A673 (cell line): ENCODE measurements at regions not wholly inside any gene's neighbourhood (a gene's known extent, or its start where the extent isn't known, plus 50 kb on each side); places are given as distances from the start of the nearest gene placed in this dataset.

Experiments
- CTCF ChIP-seq: fragments of 300-800, 200-600 bp; sonication (generic); conservative IDR thresholded peaks from 2 replicates; pipeline ENCODE4 v1.5.1; 2017; ENCODE audit warnings: low read depth, mild to moderate bottlenecking, antibody characterized with exemption, low read length, moderate library complexity, mixed read lengths
- EZH2 ChIP-seq: fragments of 200-600 bp; sonication (generic); IDR thresholded peaks from 2 replicates; pipeline ENCODE4 v1.6.1; 2017; ENCODE audit warnings: borderline replicate concordance, low read depth, mild to moderate bottlenecking, mixed read lengths, antibody characterized with exemption, low read length; ENCODE audit not compliant: poor library complexity, severe bottlenecking

GRCh38 chr11:87635001-87635400, 540.2 kb downstream of the RAB38 start:
- TF ChIP-seq CTCF: no peak
- TF ChIP-seq EZH2: no peak
